GM21576 (cell line): ENCODE measurements at regions not wholly inside any gene's neighbourhood (a gene's known extent, or its start where the extent isn't known, plus 50 kb on each side); places are given as distances from the start of the nearest gene placed in this dataset.
"Not testable (repeated sequence)": the region's sequence is repeated elsewhere in the genome, so short reads cannot be mapped to it uniquely, and the experiment has no call there.

Experiments used
- ATAC-seq: cut with Tn5 transposase; IDR thresholded peaks from one replicate; pipeline ENCODE4 v1.9.1; 2021; ENCODE audit warnings: mild to moderate bottlenecking, moderate library complexity; ENCODE audit not compliant: unreplicated experiment

DNA sequence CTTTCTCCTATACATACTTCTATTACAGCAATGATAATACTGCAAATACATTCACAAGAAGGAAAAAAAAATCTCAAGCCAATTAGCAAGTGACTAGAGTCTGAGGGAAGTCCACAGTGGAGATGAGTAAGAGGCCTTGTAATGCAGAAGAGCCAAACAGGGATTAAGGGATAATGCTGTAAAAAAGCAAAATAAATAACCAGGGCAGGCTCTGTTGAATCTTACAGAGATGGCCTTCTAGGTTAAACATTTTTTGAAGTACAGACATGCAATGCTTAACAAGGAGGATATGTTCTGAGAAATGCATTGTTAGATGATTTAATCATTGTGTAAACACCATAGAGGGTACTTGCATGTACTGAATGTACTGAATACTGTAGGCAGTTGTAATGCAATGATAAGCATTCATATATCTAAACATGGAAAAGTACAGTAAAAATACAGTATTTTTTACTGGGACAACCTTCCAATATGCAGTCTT is 122.1 kb upstream of the RMDN2 start:
- ATAC-seq = no peak

DNA sequence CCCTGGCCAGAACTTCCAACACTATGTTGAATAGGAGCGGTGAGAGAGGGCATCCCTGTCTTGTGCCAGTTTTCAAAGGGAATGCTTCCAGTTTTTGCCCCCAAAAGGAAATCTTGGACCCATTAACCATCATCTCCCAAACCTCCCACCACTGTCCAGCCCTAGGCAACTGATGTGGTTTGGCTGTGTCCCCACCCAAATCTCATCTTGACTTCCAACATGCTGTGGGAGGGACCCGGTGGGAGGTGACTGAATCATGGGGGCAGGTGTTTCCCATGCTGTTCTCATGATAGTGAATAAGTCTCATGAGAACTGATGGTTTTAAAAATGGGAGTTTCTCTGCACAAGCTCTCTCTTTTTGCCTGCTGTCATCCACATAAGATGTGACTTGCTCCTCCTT is 119.1 kb upstream of the RMDN2 start:
- not testable (repeated sequence) for ATAC-seq

DNA sequence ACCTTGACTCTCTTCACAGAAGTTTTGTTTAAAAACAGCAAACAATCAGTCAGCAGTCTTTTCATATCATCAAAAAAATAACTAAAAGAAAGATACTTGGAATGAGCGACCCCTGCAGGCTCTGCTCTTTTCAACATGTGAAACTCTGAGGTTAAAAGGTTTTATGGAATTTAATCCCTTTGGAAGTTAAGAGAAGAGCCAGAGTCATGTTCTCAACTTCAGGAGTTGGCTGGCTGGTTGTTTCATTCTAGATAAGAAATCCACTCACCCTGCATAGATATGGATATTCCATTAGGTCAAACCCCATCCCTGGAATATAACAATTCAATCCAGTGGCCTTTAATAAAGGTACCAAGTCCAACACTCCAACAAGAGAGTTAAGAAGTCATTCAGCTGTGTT is 115.6 kb upstream of the RMDN2 start:
- no peak for ATAC-seq

DNA sequence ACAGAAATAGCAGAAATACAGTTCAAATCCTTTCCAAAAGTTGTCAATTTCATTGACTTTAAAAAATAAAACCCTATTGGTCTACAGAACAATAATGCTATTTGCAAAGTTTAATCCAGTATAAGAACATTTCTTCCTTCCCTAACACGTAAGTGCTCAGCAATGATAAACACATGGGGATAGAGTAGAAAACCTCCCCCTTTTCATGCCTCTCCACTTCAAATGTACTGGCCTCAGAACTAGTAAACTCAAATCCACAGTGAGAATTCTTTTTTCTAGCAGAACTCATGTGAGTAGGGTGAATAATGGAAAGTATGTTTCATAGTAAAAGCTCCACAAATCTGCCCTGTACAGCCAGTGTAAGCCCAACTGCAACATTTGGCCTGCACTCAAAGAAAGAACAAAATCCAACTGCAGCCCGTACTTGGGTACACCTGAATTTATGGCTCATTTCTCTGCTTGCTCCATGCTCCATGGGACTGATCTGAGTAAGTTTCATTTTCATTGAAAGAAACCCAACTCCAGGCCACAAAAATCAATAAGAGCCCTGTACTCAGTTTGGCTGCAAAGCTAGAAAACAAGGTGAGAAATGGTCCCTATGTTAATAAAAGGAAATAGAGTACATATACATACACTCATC is 115.0 kb upstream of the RMDN2 start:
- ATAC-seq = no peak

DNA sequence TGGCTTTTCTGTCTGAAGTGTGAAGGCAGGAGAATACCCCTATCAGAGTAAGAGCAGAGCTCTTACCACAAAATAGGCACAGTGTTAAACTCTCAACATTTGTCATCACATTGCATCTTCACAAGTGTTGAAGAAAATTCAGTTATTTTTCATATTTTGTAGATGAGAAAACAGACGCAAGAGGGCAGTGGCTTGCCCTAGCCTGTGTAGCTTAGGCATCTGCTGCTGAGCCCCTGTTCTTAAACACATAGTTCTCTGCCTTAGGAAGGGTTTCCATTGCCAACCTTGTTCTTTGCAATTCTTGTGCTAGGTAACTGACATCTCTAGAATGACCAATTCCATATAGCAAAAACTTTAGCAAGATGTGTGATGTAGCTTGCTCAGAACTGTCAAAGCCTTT is 112.7 kb upstream of the RMDN2 start:
- ATAC-seq = no peak

DNA sequence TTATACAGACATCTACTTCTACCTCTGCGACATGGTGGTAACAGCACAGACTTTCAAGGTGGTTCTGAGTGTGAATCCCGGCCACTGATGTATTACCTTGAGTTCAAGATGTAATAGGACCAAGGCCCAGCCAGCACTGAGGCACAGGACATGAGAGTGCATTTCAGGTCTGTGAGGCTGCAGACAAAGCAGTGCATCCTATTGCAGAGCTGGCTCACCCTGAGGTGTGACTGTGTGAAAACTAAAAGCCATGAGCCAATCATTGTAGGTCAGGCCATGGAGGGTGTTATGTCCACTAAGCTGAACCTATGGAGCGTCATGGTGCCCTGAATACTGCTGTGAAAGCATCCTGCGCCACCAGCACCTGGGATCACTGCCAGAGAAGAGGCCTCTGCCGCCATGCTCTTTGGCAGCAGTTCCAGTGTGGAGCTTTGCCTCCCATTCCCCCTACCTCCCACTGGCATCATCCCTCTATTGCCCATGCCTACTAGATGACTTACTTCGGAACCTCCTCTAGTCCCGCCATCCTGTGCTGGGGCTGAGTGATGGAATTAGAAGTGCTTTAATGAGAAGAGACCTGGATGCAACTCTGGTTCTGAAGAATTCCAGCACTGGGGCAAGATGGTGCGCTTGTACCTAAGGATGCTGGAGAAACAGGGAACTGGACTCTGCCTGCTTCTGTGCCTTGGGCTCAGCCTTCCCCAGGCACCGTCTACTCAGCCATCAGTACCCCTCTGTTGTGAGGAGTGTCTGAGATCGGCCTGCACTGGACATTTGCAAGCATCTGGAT is 112.0 kb upstream of the RMDN2 start:
- ATAC-seq = no peak

DNA sequence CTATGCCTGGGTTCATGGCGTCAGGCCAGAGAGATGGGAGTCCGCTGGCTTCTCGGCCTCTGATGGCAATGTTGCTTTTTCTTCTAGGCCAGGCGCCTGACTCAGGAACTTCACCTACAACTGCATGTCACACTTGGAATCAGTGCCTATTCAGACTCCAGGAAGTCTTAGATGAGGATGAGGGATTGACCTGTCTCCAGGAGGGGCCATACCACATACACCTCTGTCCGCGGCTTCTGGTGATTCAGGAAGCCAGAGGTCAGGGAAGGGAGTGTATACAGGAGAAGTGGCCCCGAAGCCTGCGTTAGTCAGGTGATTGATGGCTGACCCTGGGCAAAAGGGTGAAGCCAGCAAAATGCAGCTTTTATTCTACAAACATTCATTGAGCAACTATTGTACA is 109.1 kb upstream of the RMDN2 start:
- ATAC-seq = no peak

DNA sequence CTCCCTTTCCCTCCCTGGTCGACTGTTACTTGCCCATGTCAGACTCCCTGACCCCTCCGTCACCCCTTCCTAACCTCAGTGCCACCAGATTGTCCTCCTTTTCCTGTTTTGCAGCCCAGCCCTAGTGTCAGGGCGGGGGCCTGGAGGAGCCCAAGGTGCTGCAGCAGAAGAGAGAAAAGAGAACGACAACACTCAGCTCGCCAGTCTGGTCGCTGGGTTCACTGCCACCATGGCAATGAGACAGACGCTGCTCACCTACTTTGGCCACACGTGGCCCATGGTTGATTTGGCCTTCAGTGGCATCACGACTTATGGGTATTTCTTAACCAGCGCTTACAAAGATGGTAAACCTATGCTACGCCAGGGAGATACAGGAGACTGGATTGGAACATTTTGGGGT is 108.4 kb upstream of the RMDN2 start:
- no peak for ATAC-seq

DNA sequence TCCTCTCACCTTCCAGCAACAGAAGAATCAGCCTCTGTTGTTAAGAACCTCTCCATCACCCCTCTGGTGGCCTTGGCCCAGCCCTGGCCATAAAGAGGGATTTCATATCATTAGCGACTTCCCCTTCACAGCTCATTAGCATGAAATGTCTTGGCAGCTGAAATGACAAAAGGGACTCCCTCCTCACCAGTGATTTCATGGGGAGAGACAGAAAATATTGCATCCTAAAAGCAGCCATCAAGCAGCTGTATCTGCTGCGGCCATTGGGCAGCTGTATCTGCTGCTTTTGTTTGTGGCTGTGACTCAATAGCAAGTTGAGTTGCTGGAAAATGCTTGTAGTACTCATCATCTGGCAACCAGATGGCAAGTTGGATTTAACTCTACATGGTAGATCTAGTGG is 105.9 kb upstream of the RMDN2 start:
- no peak for ATAC-seq

DNA sequence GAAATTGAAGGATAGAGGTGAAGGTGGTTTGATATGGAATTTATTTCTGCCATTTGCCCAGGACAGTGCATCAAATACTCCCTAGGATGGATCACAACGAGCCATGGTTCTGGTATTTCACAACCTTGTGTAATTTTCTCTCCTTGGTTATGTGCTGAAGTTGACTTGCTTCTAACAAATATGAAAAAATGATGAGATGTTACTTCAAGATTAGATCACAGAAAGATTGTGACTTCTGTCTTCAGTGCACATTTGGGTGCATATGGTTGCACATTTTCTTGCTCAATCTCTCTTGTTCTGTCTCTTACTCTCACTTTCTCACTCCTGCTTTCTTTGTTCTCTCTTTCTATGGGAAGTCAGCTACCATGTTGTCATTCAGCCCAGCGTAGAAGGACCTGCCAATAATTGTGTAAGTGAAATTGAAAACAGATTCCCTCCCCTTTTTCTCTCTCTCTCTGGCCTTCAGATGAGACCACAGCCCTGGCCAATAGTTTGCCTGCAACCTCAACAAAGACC is 104.6 kb upstream of the RMDN2 start:
- ATAC-seq = no peak

DNA sequence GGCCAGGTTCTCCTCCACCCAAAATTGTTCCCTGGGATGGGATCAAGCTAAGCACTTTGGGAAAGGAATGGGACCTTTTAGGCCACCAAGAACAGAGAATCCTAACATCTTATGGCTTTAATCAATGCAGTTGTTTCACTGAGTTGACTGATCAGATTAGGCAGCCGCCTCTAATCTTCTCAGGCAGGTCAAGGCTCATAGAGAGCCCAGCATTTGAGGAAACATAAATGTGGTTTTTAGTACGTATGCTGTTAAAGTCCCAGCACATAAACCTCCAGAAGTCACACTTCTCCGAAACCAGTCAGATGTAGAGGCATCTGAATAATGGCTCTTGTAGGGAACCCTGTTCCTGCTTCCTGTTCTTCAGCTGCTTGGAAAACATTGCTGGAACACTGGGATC is 99.5 kb upstream of the RMDN2 start:
- no peak for ATAC-seq

DNA sequence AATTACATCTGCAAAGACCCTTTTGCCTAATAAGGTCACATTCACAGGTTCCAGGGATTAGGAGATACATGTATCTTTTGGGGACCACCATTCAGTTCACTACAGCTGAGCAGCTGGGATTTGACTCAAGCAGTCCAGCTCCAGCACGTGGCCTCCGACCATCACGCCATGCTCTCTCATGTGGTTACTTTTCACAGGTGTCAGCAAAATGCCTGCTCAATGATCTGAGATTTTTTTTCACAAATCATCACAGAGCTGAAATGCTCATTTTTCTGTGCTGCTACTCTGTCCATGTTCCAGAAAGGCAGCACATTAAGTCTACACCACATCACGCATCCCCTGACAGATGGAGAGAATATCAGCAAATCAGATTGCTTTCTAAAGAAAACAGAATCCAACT is 98.5 kb upstream of the RMDN2 start:
- no peak for ATAC-seq

DNA sequence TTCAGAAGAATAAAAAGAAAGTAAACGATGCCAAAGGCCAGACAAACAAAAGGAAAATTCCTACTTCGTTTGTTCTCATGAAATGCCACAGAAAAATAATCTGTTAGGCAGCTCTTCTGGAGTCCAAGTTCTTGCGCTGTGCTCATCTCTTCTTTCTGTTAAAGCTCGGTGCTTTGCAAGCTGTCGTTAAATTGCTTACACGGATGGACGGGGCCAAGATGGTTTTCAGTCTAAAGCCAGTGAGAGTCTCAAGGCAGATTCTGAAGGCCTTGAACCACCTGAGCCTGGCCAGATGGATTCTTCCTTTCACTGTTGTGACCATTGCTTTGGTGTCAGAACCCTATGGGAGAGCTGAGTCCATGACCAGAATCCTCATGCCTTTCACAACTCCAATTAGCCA is 97.6 kb upstream of the RMDN2 start:
- no peak for ATAC-seq

DNA sequence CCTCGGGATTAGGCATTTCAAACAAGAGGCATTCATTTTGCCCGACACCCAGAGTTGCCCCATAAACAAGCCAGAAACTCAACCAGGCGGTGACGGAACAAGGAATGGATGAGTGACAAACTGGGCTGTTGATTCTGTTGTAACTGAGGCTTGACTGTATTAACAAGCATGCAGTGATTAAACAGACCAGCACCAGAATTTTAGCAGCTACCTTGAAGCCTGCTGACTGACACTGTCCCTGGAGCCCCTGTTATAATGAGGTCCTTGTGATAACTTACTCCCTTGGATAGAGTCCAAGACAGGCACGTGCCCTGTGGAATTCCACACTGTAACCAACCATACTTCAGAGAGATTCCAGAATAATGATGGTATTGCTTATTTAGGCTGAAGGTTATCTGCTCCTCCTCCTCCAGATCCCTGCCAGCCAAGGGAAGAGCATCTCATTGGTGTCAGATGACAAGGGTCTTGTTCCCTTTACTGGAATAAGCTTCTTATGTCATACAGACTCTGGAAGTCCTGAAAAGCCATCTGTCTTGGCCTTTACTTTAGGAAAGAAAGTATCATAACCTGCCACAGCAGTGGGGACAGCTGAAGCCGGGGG is 97.1 kb upstream of the RMDN2 start:
- no peak for ATAC-seq

DNA sequence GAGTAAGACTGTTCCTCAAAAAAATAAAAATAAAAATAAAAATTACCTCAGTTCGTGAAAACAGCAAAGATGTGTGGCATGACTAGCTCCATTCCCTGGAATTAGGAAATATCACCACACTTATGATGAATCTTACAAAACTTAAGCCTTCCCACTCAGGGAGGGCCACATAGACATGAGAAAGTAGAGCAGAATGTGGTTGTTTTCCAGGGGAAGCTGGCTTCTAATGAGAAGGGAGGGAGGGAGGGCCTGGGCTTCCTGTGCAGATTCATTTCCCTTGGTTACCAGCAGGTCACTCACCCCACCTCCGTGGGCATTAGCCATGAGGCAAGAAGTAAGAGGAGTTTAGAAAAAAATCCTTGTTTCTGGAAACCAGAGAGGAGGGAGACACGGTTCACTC is 95.9 kb upstream of the RMDN2 start:
- ATAC-seq = no peak

DNA sequence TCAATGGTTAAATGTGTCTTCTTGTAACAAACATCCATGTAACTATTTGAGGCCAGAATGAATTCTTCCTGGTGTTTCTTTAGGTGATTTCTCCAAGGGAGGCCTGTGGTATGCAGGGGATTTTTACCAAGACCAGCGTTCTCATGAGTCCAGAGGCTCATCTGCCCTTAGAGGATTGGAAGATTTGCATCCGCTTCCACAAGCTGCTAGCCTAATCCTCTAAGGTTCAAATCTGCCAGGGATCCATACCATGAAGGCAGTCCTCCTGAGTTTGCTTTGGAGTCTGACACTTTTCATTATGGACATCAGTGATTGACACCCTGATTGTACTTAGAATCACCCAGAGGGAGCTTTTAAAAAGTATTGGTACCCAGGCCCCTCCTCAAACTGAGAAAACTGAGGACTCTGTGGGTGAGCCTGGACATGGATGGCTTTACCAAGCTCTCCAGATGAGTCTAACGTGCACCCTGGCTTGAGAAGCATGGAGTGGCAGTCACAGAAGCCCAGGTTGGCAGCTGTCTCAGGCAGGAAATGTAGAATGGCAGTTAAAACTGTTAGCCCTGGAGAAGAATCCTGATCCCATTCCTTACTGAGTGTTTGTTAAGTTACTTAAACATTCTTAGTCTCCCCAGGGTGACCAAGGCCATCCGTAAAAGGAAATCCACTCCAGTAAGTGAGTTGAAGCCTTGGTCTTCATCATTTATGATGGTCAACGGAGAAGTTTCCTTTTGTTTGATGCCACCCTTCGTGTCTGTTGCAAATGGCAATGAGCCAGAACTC is 95.3 kb upstream of the RMDN2 start:
- no peak for ATAC-seq

DNA sequence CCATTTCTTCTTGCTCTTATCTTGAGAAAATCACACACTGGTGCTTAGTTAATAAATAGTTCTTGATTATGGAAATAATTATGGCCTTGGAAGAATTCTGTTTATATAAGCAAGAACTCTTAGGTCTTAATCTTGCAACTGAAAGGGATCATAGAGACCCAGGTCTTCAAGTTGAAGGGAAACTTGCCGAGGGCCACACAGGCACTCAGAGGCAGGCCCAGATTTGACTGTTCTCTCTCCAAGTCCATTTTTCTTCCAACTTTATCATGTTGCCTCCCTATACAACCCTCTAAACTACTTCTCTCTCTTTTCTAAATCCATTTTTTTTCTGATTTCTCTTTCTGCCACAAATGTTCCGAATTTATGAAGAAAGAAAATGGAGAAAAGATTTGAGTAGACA is 94.5 kb upstream of the RMDN2 start:
- no peak for ATAC-seq

DNA sequence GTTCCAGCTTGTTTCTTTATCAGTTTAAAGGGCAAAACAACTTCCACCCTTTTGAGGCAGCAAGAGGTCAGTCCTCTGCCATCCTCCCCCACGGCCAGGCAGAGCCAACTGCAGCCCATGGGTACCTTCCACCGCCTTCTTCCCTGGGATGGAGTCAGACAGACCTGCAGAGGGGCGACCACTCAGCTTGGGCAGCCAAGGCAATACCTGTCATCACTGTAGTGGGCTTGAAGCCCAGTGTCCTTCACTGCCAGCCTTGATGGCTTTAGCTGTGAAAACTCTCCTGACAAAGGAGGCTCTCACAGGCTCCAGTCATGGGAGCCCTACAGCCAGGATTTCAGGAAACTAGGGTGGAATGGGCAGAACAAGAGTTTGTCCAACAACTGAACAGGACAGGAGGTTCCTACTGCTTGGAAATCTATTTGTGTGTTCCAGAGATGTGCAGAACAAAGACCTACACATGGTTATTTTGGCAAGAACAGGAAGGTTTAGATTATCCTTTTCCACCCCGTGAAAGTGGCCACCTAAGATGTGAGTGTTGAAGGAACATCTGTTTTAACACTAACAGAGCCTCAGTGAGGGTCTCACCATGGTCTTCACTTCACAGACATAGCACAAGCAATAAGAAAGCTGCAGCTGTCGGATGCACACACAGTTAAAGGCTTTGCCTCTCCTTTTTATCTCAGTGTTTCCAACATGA is 93.9 kb upstream of the RMDN2 start:
- ATAC-seq = no peak

DNA sequence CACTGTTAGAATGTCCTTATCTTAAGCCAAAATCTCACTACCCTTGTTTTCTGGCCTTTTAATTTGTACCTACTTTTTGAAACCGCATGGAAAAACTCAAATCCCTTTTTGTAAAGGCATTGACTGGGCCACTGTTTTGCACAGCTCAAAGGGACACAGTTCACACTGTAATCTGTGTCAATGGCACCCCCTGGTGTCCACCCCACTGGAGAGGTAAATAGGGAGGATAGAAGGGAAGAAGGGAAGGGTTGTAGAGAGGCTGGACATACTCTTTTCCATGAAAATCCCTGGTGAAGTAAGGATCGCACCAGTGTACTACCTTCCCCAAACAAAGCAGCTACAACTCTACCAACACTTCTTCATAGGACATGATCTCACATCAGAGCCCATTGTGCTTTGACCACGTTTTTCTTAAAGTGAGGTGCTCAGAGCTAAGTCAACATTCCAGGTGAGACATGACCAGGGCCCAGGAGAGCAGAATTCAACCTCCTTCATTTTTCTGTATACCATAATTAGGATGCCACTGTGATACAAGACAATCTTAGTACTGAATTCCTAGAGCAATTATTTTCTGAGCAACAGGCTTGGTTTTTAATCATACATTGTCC is 92.4 kb upstream of the RMDN2 start:
- peak; percentile 82 for ATAC-seq

DNA sequence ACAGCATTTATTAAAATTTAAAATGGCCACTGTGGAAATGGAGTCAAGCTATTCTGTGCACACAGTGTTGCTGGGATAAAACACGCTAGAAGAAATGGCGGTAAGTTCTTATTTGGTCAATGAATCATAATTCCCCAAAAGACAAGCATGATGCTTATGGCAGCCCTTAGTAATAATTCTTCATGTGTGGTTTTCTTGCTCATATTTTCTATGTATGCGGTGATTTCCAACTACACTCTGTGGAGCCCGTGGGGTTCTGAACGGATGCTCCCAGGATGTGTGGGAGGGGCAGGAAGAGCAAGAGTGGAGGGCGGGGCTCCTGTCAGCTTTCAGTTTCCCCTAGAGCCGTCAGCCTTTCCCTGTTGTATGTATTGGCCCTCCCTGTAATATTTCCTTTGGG is 91.7 kb upstream of the RMDN2 start:
- no peak for ATAC-seq
